Activated CD4-positive, CD25-positive, alpha-beta regulatory T cell (primary cell): ENCODE measurements at regions not wholly inside any gene's neighbourhood (a gene's known extent, or its start where the extent isn't known, plus 50 kb on each side); places are given as distances from the start of the nearest gene placed in this dataset.

Experiments
- DNase-seq, 4 experiments: peaks; one replicate each; lab custom pipeline; 2025; lab: John Stamatoyannopoulos, UW

DNA sequence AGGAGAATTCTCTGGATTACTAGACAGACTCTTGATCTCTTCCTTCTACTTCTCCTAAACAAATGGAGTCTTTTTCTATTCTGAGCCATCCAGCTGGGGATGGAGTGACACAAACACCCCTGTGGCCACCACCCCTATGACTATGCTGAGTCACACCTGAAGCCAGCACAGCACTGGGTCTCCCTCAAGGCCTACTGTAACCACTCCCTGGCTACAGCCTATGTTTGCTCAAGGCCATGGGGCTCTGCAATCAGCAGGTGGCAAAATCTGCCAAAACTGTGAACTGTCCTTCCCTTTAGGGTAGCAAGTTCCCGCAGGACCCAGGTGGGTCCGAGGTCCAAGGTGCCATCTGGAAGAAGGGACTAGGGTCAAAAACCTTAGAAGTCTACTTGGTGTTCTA is 132.3 kb downstream of the TINAG start:
- DNase-seq, result no peak

DNA sequence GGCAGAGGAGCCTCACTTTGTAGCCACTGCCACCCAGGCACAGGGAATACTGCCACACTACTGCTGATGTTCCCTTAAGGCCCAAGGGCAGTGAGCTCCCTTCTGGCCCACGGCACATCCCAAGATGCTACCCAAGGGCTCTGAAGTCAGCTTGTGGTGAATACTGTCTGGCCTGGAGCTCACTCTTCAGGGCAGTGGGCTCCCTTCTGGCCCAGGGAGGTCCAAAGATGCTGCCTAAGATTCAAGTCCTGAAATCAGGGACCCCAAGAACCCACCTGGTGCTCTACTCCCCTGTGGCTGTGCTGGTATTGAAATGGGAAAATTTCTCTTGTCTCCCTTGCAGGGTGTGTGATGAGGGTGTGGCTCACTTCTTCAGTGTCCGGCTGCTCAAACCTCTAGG is 132.8 kb downstream of the TINAG start:
- DNase-seq, result no peak

DNA sequence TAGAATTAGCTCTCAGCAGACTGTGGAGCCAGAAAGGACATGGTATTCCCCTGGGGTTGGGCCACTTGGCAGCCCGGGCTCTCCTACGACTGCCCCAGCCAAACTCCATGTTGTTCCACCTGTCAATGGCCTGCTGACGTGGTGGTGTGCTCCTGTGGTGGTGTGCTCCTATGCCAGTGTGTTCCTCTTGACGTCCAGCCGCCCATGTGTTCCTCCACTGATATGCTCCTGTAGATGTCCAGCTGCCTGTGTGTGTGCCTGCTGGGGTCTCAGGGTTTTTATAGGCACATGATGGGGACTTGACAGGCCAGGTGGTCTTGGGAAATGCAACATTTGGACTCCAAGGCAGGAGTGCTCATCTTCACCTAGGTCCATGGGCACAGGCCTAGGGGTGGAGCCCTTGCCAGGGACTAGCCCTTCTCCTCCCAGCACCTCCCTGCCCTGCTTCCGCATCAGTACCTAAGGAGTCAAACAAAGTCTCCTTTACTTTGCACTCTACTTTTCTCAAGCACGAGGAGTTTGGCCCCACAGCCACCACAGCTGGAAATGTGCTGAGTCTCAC is 133.5 kb downstream of the TINAG start:
- DNase-seq, result no peak

DNA sequence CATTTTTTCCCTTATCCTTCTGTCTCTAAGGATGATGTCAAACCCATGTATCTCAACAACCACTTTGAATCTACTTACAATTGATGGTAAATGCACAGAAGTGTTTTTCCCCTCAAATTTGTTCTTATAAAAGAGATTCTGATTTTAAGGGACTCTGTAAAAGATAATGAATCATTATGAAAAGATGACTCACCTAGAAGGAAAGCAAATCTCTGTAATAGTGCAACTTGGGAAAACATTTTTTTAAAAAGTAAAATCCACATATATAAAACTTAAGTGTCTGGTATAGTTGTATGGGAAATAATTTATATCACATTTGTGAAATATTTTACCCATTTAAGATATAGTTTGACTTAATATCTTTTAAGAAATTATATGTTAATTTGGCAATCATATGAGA is 137.0 kb downstream of the TINAG start:
- no peak for DNase-seq

- DNase-seq, result no peak
Measured at GRCh38 chr6:54448617-54449016, 140.4 kb downstream of the TINAG start.

- no peak for DNase-seq
Measured at GRCh38 chr6:54451516-54451915, 143.3 kb downstream of the TINAG start.

- DNase-seq, result no peak
Measured at GRCh38 chr6:54463354-54464024, 155.2 kb downstream of the TINAG start.

DNA sequence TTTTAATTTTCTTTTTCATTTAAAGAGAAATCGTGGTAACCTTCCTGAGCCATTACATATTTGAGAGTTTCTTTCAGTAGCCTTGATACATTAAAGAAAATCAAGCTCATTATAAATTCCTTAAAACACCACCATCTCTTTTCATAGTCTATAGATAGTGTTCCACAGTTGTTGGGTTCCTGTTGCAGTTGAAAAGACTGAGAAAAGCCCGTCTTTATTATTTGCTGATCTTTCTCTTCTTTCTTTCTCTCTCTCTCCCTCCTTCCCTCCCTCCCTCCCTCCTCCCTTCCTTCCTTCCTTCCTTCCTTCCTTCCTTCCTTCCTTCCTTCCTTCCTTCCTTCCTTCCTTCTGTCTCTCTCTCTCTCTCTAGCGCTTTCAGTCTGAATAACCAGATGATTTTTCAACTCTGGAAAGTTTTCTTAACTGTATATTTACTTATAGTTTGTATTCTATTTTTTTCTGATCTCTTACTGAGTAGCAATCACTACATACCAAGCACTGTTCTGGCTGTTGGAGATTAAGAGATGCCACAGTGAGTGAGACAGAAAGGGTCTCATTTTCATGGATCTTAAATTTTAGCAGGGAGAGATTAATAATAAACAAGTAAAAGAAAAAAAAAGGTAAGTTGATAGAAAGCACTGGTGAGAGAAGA is 157.5 kb downstream of the TINAG start:
- DNase-seq, result no peak

DNA sequence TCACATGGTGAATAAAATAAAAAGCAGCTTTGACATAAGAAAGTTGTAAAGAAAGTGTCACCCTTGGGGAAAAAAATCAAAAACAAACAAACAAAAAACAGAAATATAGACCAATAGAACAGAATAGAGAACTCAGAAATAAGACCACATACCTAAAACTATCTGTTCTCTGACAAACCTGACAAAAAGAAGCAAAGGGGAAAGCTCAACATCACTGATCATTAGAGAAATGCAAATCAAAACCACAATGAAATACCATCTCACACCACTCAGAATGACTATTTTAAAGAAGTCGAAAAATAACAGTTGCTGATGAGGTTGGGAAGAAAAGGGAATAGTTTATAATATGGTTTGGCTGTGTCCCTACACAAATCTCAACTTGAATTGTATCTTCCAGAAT is 159.1 kb downstream of the TINAG start:
- no peak for DNase-seq

GRCh38 chr6:54473328-54473727 is 165.1 kb downstream of the TINAG start:
- DNase-seq, result no peak

DNA sequence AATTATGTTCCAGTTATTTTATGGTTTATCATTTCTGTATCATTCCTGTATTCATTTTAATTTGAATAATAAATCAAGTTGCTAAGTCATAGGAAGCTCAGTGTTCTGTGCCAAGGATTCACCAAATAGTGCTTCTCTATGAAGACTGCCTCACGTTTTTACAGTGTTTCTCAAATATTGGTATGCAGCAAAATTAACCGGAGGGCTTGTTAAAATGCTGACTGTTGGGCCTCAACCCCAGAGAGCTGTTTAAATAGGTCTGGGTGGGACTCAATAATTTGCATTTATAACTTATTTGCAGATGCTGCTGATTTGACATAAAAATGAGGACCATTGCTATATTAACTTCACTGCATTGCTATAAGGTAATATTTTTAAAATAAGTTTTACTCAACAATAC is 166.7 kb downstream of the TINAG start:
- DNase-seq, result no peak

GRCh38 chr6:54481091-54481490 is 172.8 kb downstream of the TINAG start:
- DNase-seq, result no peak

DNA sequence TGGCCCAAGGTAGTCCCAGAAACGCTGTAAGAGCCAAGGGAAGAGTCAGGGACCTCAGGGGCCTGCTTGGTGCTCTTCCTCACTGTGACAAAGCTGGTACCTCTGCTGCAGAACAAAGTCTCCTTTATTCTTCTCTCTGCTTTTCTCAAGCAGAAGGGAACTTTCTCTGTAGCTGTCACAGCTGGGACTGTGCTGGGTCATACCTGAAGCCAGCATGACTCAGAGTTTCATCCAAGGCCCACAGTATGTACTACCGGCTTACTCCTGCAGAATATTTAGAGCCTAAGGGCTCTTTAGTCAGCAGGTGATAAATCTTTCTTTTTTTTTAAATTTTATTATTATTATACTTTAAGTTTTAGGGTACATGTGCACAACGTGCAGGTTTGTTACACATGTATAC is 183.2 kb downstream of the TINAG start:
- DNase-seq, result no peak

DNA sequence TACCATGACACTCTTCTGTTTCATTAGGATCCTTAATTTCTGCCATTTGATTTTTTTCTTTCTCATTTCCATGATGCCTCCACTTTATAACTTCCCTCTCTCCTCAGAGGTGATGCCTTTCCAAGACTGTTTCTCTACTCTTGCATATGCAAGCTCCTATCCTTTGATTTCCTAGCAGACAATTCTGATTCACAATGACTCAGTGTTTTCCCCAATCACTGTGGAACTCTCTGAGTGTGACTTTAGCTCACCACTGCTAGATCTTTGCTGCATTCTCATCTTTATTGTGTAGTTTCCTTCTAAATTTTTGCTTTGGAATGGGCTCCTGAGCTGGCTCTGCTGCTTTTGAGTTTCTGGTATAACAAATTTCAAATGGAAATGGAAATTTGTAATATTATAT is 184.9 kb downstream of the TINAG start:
- DNase-seq, result no peak

DNA sequence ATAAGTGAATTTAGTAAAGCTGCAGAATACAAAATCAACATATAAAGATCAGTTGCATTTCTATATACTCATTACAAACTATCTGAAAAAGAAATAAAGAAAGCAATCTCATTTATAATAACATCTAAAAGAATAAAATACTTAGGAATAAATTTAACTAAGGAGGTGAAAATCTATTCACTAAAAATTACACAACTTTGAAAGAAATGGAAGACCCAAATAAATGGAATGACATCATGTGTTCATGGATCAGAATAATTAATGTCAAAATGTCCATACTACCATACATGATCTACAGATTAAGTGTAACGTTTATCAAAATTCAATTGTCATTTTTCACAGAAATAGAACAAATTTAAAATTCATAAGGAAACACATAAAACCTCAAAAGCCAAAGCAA is 194.9 kb downstream of the TINAG start:
- no peak for DNase-seq

GRCh38 chr6:54515013-54515412 is 206.8 kb downstream of the TINAG start:
- no peak for DNase-seq

GRCh38 chr6:54515713-54516112 is 207.5 kb downstream of the TINAG start:
- DNase-seq, result no peak

- no peak for DNase-seq
Measured at GRCh38 chr6:54516321-54516720, 208.1 kb downstream of the TINAG start.

DNA sequence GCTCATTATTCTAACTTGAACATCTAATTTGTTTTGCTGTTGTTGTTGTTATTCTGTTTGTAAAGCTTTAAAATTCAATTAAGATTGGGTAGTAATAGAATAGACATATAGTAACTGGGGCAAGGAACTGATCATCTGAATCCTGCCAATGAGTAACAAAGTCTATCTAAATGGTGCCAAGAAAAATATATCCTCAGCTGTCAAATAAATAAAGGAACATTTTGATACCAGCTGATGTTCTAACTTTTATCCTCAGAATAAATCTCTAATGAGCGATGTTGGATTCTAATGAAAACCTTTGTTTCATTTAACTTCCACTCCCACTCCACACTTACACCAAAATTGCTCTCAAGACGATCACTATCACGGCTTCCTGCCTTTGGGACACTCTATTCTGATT is 210.9 kb downstream of the TINAG start:
- no peak for DNase-seq

GRCh38 chr6:54525731-54526130 is 217.5 kb downstream of the TINAG start:
- no peak for DNase-seq

GRCh38 chr6:54533567-54533966 is 225.3 kb downstream of the TINAG start:
- DNase-seq, result no peak

DNA sequence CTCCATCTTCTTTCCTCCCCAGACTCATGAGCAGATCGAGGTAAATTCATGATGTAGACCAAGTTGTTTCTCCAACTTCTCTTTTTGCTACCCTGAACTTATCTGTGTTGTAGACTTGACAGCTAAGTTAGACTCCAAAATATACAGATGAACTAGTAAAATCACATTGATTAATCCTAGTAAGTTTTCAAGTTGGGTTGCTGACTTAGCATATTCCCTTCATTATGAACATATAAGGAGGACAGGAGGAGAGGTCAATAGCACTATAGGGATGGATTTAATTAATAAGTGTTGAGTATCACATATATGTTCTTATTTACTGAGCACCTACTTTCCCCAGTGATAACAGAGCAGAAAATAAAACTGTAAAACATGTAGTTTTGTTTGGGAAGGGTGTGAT is 227.3 kb downstream of the TINAG start:
- no peak for DNase-seq

DNA sequence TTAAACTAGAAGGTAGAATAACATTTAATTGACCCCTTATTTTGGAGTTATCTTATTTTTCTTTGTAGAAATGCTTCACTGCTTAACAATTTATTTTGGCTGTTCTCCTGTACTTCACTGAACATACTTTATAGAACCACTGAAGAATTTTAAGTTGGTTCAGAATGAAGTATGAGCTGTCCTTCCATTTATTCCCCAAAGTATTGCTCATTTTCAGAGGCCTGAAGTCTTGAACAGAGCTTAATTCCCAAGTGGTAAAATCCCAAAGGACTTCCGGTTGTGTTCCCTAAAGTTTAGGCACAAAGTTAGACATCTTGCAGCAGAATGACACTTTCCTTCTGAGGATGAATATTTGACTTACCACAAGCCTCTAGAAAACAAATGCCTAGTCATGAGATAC is 233.3 kb downstream of the TINAG start:
- DNase-seq, result no peak

- no peak for DNase-seq
Measured at GRCh38 chr6:54559136-54559535, 250.9 kb downstream of the TINAG start.
